Keratinocyte (primary cell): ENCODE measurements at regions not wholly inside any gene's neighbourhood (a gene's known extent, or its start where the extent isn't known, plus 50 kb on each side); places are given as distances from the start of the nearest gene placed in this dataset.

Experiments
- DNase-seq: peaks from one replicate; pipeline ENCODE4 v3.0.0-alpha.2; 2011; ENCODE audit warnings: low read depth, missing footprints, low spot score
- FAIRE-seq: peaks from 2 replicates; lab custom pipeline; 2011; peaks lifted over from hg19 to GRCh38; lab: Jason Lieb, UNC
- H2AFZ ChIP-seq: 2 replicates; pipeline ENCODE4 v1.6.0; 2012; ENCODE audit warnings: low read length, control low read depth, inconsistent platforms; ENCODE audit not compliant: control insufficient read depth
- H3K27ac ChIP-seq: 2 replicates; pipeline ENCODE4 v1.5.1; 2011; ENCODE audit warnings: low read length; ENCODE audit not compliant: control insufficient read depth, insufficient read depth
- H3K27me3 ChIP-seq: 3 replicates; pipeline ENCODE4 v1.6.0; 2011; ENCODE audit warnings: low read length; ENCODE audit not compliant: control insufficient read depth, insufficient read depth; ENCODE audit errors: extremely low read depth
- H3K36me3 ChIP-seq, 2 experiments: 2 replicates in 1 of 2; 3 replicates in 1 of 2; pipeline ENCODE4 v1.5.1; 2011; ENCODE audit warnings: low read length in 2 of 2, mild to moderate bottlenecking in 1 of 2; ENCODE audit not compliant: control insufficient read depth in 2 of 2, insufficient read depth in 2 of 2; ENCODE audit errors: extremely low read depth in 1 of 2
- H3K4me1 ChIP-seq: 3 replicates; pipeline ENCODE4 v1.5.1; 2011; ENCODE audit warnings: low read length; ENCODE audit not compliant: control insufficient read depth, insufficient read depth; ENCODE audit errors: extremely low read depth
- H3K4me2 ChIP-seq: 3 replicates; pipeline ENCODE4 v1.6.0; 2011; ENCODE audit warnings: low read depth, low read length; ENCODE audit not compliant: control insufficient read depth, insufficient read depth; ENCODE audit errors: extremely low read depth
- H3K4me3 ChIP-seq, 3 experiments: fragments of 200-600 bp in 1 of 3; sonication (generic) in 1 of 3; 2 replicates in 2 of 3; 3 replicates in 1 of 3; pipeline ENCODE4 v1.5.1; 2011 to 2016; ENCODE audit warnings: low read length in 3 of 3, mild to moderate bottlenecking in 3 of 3, control low read depth in 2 of 3, inconsistent platforms in 1 of 3, low read depth in 1 of 3, mixed read lengths in 1 of 3, mixed run types in 1 of 3, moderate library complexity in 1 of 3; ENCODE audit not compliant: control insufficient read depth in 2 of 3, insufficient read depth in 2 of 3; ENCODE audit errors: extremely low read depth in 1 of 3
- H3K79me2 ChIP-seq: 2 replicates; pipeline ENCODE4 v1.6.0; 2012; ENCODE audit warnings: low read length; ENCODE audit not compliant: control insufficient read depth, insufficient read depth
- H3K9ac ChIP-seq: 3 replicates; pipeline ENCODE4 v1.6.0; 2011; ENCODE audit warnings: low read length; ENCODE audit not compliant: control insufficient read depth, insufficient read depth; ENCODE audit errors: extremely low read depth
- H3K9me1 ChIP-seq: 3 replicates; pipeline ENCODE4 v1.6.0; 2011; ENCODE audit warnings: low read length; ENCODE audit not compliant: control insufficient read depth, insufficient read depth; ENCODE audit errors: extremely low read depth
- H3K9me3 ChIP-seq: 2 replicates; pipeline ENCODE4 v1.5.1; 2012; ENCODE audit warnings: low read depth, low read length; ENCODE audit not compliant: control insufficient read depth
- H4K20me1 ChIP-seq: 3 replicates; pipeline ENCODE4 v1.6.0; 2011; ENCODE audit warnings: low read length; ENCODE audit not compliant: control insufficient read depth, insufficient read depth; ENCODE audit errors: extremely low read depth
- CTCF ChIP-seq, 3 experiments: IDR thresholded peaks in 1 of 3; conservative IDR thresholded peaks in 1 of 3; optimal IDR thresholded peaks in 1 of 3; 2 replicates in 2 of 3; 3 replicates in 1 of 3; pipeline versions ENCODE3 to v1.5.1; 2011; ENCODE audit warnings: low read length in 3 of 3, mild to moderate bottlenecking in 3 of 3, moderate library complexity in 2 of 3, control low read depth in 1 of 3, inconsistent platforms in 1 of 3; ENCODE audit not compliant: insufficient read depth in 2 of 3; ENCODE audit errors: extremely low read depth in 1 of 3
- EZH2 ChIP-seq: IDR thresholded peaks from one replicate; pipeline ENCODE4 v1.6.1; 2012; ENCODE audit warnings: inconsistent platforms, mild to moderate bottlenecking, low read length, moderate library complexity
- dilution Hi-C: fragments of 300-500 bp; cut with MboI; formaldehyde crosslinking; loops from one replicate; pipeline ENCODE4 v1.7.0; 2020; ENCODE audit warnings: low sequenced_read_pairs; ENCODE audit not compliant: extremely low pct_ligation_motif_present

GRCh38 chr1:22374001-22374400 lies 77.7 kb upstream of the ZBTB40 start:
- Histone ChIP-seq H2AFZ (no peak overlapping the region), H3K4me2 (no peak overlapping the region), H3K9me1 (no peaks in the 10 kb centered on the region), H3K27ac (no peak overlapping the region), H3K79me2 (no peaks in the 10 kb centered on the region), H3K36me3 (no peaks in the 10 kb centered on the region), H4K20me1 (no peaks in the 10 kb centered on the region), H3K9ac (no peak overlapping the region), H3K27me3 (peaks cover 3% of the 10 kb centered on the region), H3K4me1 (no peaks in the 10 kb centered on the region), H3K4me3 (no peak overlapping the region), H3K9me3 (no peaks in the 10 kb centered on the region)
- DNase-seq (no peak), FAIRE-seq (no peak)
- dilution Hi-C loops, result no loop called here
- TF ChIP-seq EZH2 (no peak), CTCF (optimal IDR thresholded peaks at IDR 0.05 in 1 of 3, IDR thresholded peaks at IDR 0.05 in 1 of 3, conservative IDR thresholded peaks at IDR 0.05 in 1 of 3; ENCODE audit: extremely low read depth in 1 of 3, insufficient read depth in 2 of 3, low read length in 3 of 3) (no peak)

GRCh38 chr1:22375601-22376000 lies 76.0 kb upstream of the ZBTB40 start:
- Histone ChIP-seq H3K36me3 (no peaks in the 10 kb centered on the region), H4K20me1 (no peaks in the 10 kb centered on the region), H3K4me1 (peaks cover 6% of the 10 kb centered on the region), H3K27me3 (no peaks in the 10 kb centered on the region), H3K79me2 (no peaks in the 10 kb centered on the region), H3K27ac (no peak overlapping the region), H3K9me1 (no peaks in the 10 kb centered on the region), H3K9me3 (no peaks in the 10 kb centered on the region), H3K9ac (no peak overlapping the region), H3K4me2 (no peak overlapping the region), H3K4me3 (no peak overlapping the region), H2AFZ (no peak overlapping the region)
- TF ChIP-seq EZH2 (no peak), CTCF (optimal IDR thresholded peaks at IDR 0.05 in 1 of 3, IDR thresholded peaks at IDR 0.05 in 1 of 3, conservative IDR thresholded peaks at IDR 0.05 in 1 of 3; ENCODE audit: extremely low read depth in 1 of 3, insufficient read depth in 2 of 3, low read length in 3 of 3) (no peak)
- FAIRE-seq, result no peak
- no peak for DNase-seq
- dilution Hi-C loops, result loop anchor here (25.0 kb wide), 1 partner anchor 213 kb away; no protein-coding TSS in a partner anchor
